Motor neuron (in vitro differentiated cells): ENCODE measurements at regions not wholly inside any gene's neighbourhood (a gene's known extent, or its start where the extent isn't known, plus 50 kb on each side); places are given as distances from the start of the nearest gene placed in this dataset.
"Not testable (repeated sequence)": the region's sequence is repeated elsewhere in the genome, so short reads cannot be mapped to it uniquely, and the experiment has no call there.

Source experiments
- ATAC-seq, 8 experiments: fragments of 200-7000 bp; cut with Tn5 transposase; replicated peaks in 6 of 8; 2 replicates each; pipeline ENCODE4 v1.8.0; 2021; ENCODE audit warnings: mild to moderate bottlenecking in 8 of 8, moderate library complexity in 8 of 8
- H3K27ac ChIP-seq, 2 donors: fragments of 250-450 bp; sonication (Bioruptor Pico); 2 replicates each; pipeline ENCODE4 v1.9.0; 2021; ENCODE audit warnings: antibody characterized with exemption in 2 of 2, mild to moderate bottlenecking in 2 of 2, moderate library complexity in 1 of 2
- H3K4me1 ChIP-seq, 2 donors: fragments of 250-450 bp; sonication (Bioruptor Pico); replicated peaks in 1 of 2; 2 replicates each; pipeline ENCODE4 v1.6.1; 2021; ENCODE audit warnings: antibody characterized with exemption in 2 of 2, mild to moderate bottlenecking in 2 of 2, moderate library complexity in 1 of 2
- H3K4me3 ChIP-seq, 5 donors: fragments of 250-450 bp; sonication (Bioruptor Pico); 2 replicates each; pipeline ENCODE4 v1.9.0; 2021; ENCODE audit warnings: antibody characterized with exemption in 5 of 5, mild to moderate bottlenecking in 5 of 5, moderate library complexity in 4 of 5
- WGBS, 10 experiments: fragments of 450-650 bp; shearing (Covaris generic); methylation state at CpG; one replicate each; pipeline ENCODE4 v1.0.0; 2022; 5-methylcytosine and 5-hydroxymethylcytosine counted together
- in situ Hi-C, 9 experiments: fragments of 400-800 bp; cut with MboI; loops; one replicate each; pipeline ENCODE4 v1.15.0; 2021; ENCODE audit warnings: low sequenced_read_pairs in 9 of 9, low pct_unique_long_range_greater_than_20kb in 2 of 9; ENCODE audit not compliant: unreplicated experiment in 9 of 9

DNA sequence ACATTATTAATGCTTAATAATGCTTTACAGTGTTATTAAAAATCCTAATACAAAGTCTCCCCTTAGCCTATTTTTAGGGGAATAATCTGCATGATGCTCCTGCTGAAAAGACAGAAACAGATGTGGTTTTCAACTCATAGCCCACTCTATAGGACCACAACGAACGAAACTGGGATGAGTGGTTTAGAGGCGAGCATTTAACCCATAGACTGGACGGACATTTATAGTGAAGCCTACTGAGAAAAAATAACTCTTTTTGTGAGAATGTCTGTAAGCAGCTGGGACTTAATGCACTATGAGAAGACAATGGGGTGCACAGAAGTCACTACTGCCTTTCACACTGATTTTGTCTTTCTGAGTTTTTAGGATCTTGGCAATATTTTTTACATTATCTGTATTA is 1599.6 kb upstream of the B3GALT2 start:
- Histone ChIP-seq H3K4me1 (no peaks in the 10 kb centered on the region), H3K4me3 (no peak overlapping the region), H3K27ac (no peak overlapping the region)
- no peak for ATAC-seq
- in situ Hi-C loops: no loop called here
- WGBS, 10 experiments: 34 to 100% (median 77%) methylated on average over 1 to 4 of the region's 4 CpGs

DNA sequence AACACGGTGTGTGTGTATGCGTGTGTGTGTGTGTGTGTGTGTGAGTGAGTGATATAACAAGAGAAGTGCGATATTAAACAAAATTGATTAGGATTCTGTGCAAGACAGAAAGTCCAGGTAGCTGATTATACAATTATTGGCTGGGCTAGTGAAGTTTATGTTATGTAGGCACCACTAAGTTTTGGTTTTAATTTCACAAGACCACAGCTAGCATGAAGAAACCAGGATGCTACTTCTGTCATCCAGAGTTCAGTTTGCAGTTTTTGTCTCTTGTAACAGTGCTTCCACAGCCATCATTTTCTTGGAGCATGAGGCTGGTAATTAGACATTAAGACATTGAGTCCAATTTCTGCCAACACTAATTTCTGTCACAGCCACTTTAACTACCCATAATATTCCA is 1590.2 kb upstream of the B3GALT2 start:
- 40 to 90% (median 80%) methylated on average over 1 to 3 of the region's 3 CpGs; no CpG with 5 or more reads in 3 of the 10 experiments for WGBS, 10 experiments
- Histone ChIP-seq H3K4me3 (no peak overlapping the region), H3K4me1 (no peaks in the 10 kb centered on the region), H3K27ac (no peak overlapping the region)
- in situ Hi-C loops: no loop called here
- no peak for ATAC-seq

DNA sequence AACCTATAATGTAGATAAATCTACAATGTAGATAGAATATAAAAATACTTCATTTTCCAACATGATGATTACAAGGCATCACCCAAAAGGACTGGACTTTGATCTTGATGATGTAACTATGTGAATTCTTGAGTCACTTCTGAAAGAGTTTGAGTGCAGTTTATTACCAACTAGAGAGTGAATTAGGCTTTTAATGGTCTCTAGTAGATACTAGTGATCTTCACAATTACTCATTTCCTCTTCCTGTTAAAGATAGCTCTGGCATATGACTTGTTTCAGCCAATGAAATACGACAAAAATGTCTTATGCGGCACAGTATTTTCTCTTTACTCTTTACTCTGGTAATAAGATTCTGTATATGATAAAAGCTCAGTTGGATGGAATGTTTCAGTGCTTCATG is 1588.1 kb upstream of the B3GALT2 start:
- ATAC-seq: no peak
- no peaks in the 10 kb centered on the region for H3K4me1 ChIP-seq
- H3K4me3 ChIP-seq: no peak overlapping the region
- in situ Hi-C loops: no loop called here
- H3K27ac ChIP-seq: no peak overlapping the region
- 44 to 100% (median 83%) methylated on average over 1 to 2 of the region's 2 CpGs; no CpG with 5 or more reads in 2 of the 10 experiments for WGBS, 10 experiments

DNA sequence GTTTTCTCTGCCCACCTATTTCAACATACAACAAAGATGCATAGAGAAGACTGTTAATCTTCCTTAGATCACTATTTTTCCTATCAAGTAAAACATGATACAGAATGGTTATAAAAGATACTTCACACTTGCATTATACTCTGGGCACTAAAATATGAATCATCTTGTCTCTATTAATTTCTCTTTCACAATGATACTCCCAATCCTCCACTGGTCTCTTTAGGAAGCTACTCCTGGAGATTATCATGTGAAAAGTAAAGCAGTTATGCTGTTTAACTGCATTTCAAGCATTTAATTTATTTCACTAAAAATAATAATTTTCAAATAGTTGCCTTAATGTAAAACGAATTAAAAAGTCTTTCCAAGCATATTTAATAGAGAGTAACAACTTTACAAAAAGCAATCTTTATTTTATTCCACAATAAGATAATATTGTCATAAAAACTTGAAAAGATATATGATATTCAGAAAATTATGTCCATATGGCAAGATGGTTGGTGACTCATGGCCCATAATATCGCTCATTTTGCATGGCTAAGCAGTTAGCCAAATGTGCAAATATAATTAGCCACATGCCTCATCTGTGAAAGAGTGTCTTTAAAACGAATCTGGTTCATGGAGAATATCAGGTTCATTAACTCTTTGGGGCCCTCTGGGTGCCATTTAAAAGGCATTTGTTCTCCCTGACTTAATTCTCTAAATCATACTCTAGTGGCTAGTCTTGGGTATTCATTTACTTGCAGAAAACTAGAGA is 1569.0 kb upstream of the B3GALT2 start:
- Histone ChIP-seq H3K27ac (no peak overlapping the region), H3K4me1 (no peaks in the 10 kb centered on the region), H3K4me3 (no peak overlapping the region)
- peak in 2 of 8 experiments; percentile 21 to 65 for ATAC-seq
- in situ Hi-C loops: no loop called here
- WGBS, 10 experiments: 0 to 68% (median 43%) methylated on average over 2 to 3 of the region's 3 CpGs

- ATAC-seq, H3K4me1 ChIP-seq, H3K4me3 ChIP-seq, H3K27ac ChIP-seq, in situ Hi-C loops: not testable (repeated sequence)
- 33 to 100% (median 60%) methylated on average over 1 to 5 of the region's 5 CpGs; no CpG with 5 or more reads in 3 of the 10 experiments for WGBS, 10 experiments
Observed at GRCh38 chr1:194738843-194739242, 1552.4 kb upstream of the B3GALT2 start.

- no peak overlapping the region for H3K4me3 ChIP-seq
- H3K27ac ChIP-seq: no peak overlapping the region
- H3K4me1 ChIP-seq: peaks cover 0 to 7% of the 10 kb centered on the region in 2 donors
- ATAC-seq: peak in 5 of 8 experiments; percentile 35 to 66 (median 46)
- 0 to 64% (median 53%) methylated on average over 1 of the region's 1 CpG; no CpG with 5 or more reads in 4 of the 10 experiments for WGBS, 10 experiments
- in situ Hi-C loops: no loop called here
Observed at GRCh38 chr1:194734970-194735369, 1548.6 kb upstream of the B3GALT2 start.

- in situ Hi-C loops: no loop called here
- Histone ChIP-seq H3K27ac (no peak overlapping the region), H3K4me3 (no peak overlapping the region), H3K4me1 (peaks cover 0 to 7% of the 10 kb centered on the region in 2 donors)
- no peak for ATAC-seq
Observed at GRCh38 chr1:194731025-194731424, 1544.6 kb upstream of the B3GALT2 start.

DNA sequence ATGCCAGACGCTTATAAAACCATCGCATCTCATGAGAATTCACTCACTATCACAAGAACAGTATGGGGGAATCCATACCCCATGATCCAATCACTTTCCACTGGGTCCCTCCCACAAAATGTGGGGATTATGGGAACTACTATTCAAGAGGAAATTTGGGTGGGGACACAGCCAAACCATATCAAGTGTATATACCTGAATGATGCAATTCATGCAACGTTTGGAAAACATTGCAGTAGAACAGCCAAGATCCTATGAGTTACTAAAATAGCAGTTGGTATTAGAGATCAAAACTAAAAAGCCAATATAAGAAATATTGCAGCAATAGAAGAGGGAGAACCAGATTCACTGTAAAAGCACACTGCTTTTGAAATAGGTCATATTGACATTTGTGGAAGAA is 1543.9 kb upstream of the B3GALT2 start:
- ATAC-seq: no peak
- 0 to 93% (median 70%) methylated on average over 1 to 3 of the region's 3 CpGs; no CpG with 5 or more reads in 4 of the 10 experiments for WGBS, 10 experiments
- no peak overlapping the region for H3K4me3 ChIP-seq
- H3K4me1 ChIP-seq: peaks cover 0 to 2% of the 10 kb centered on the region in 2 donors
- no peak overlapping the region for H3K27ac ChIP-seq
- in situ Hi-C loops: no loop called here

DNA sequence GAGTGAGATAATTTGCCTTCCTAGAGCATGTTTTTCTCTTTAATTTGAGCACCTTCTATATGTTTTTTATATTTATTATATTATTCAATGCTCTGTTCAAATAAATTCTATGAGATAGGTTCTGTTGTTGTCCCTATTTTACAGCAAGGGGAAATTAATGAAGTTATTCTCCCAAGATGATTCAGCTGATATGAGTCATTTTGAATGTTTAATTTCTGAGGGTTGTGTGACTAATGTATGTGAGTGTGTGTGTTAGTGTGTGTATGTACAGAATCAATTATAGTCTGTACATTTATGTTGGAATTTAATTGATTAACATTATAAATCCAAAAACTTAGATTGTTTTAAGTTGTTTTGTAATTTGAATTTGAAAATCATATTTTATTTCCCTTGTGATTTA is 1536.7 kb upstream of the B3GALT2 start:
- Histone ChIP-seq H3K4me1 (no peaks in the 10 kb centered on the region), H3K4me3 (no peak overlapping the region), H3K27ac (no peak overlapping the region)
- ATAC-seq: peak in 2 of 8 experiments; percentile 26 to 37
- in situ Hi-C loops: no loop called here

- ATAC-seq: no peak
- in situ Hi-C loops: no loop called here
- 0 to 88% (median 31%) methylated on average over 1 of the region's 1 CpG; no CpG with 5 or more reads in 2 of the 10 experiments for WGBS, 10 experiments
- H3K4me1 ChIP-seq: no peaks in the 10 kb centered on the region
- H3K4me3 ChIP-seq: no peak overlapping the region
- H3K27ac ChIP-seq: no peak overlapping the region
Observed at GRCh38 chr1:194717941-194718340, 1531.5 kb upstream of the B3GALT2 start.

DNA sequence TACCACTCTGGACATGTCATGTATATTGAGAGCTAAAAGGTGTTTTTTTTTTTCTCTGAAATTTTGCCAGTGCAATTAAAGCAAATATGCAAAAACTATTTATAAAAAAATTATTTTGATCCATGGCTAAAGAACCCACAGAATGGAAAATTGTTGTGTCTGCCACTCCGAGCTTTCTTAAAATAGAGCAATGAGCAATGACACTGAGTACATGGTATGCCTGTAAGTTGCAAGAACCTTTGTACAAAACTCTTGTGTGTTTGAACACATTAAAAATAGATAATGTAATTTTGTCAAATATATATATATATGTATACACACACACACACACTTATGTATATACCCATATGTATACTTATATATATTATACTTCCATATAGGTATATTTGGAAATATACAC is 1530.9 kb upstream of the B3GALT2 start:
- 33 to 100% (median 90%) methylated on average over 1 of the region's 1 CpG; no CpG with 5 or more reads in 3 of the 10 experiments for WGBS, 10 experiments
- in situ Hi-C loops: no loop called here
- Histone ChIP-seq H3K4me1 (no peaks in the 10 kb centered on the region), H3K27ac (no peak overlapping the region), H3K4me3 (no peak overlapping the region)
- ATAC-seq: no peak

GRCh38 chr1:194710671-194711070 is 1524.3 kb upstream of the B3GALT2 start:
- no peak overlapping the region for H3K27ac ChIP-seq
- 36 to 100% (median 90%) methylated on average over 1 to 2 of the region's 2 CpGs; no CpG with 5 or more reads in 3 of the 10 experiments for WGBS, 10 experiments
- ATAC-seq: no peak
- no peak overlapping the region for H3K4me3 ChIP-seq
- in situ Hi-C loops: no loop called here
- H3K4me1 ChIP-seq: no peaks in the 10 kb centered on the region

DNA sequence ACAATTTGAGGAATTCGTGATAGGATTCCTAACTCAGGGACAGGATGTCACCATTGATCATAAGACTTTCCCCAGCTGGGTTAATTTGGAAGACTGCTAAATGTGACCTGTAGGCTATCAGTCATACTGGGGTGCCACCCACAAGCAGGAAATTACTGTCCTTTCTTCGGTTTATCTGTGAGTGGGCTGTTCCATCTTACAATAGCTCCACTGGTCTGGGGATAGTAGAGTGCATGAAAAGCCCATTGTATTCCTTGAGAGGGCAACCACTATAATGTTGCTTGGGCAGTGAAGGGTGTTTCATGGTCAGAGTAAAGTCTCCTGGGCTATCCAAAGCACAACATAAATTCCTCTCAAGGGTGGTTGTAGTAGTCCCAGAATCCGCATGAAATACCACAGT is 1523.0 kb upstream of the B3GALT2 start:
- 0 to 100% (median 25%) methylated on average over 1 to 3 of the region's 3 CpGs; no CpG with 5 or more reads in 2 of the 10 experiments for WGBS, 10 experiments
- Histone ChIP-seq H3K27ac (no peak overlapping the region), H3K4me1 (no peaks in the 10 kb centered on the region), H3K4me3 (no peak overlapping the region)
- peak in 3 of 8 experiments; percentile 18 to 50 (median 38) for ATAC-seq
- in situ Hi-C loops: no loop called here

DNA sequence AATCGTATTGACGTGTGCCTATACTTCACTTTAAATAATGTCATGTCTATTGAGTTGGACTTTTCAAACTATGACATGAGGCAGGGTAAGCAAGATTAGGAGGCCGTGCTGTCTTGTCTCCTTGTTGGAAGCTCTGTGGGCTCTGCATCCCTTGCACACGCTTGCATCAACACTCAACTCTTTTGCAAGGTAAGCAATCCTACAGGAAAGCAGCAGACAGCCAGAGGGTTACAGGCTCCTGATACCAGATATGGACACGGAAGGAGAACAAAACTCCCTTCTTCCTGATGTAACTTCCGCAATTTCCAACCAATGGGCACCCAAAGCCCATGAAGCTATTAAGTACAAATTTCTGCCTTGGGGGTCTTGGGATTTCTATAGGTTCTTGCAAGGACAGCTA is 1520.7 kb upstream of the B3GALT2 start:
- ATAC-seq: no peak
- in situ Hi-C loops: no loop called here
- H3K4me1 ChIP-seq: no peaks in the 10 kb centered on the region
- WGBS, 10 experiments: 0 to 100% (median 85%) methylated on average over 1 to 6 of the region's 6 CpGs
- H3K4me3 ChIP-seq: no peak overlapping the region
- H3K27ac ChIP-seq: no peak overlapping the region
